Keratinocyte (primary cell): ENCODE measurements at regions not wholly inside any gene's neighbourhood (a gene's known extent, or its start where the extent isn't known, plus 50 kb on each side); places are given as distances from the start of the nearest gene placed in this dataset.
A peak's percentile ranks its signal among the peaks of the same experiment; 100 is the strongest.

ENCODE experiments used
- DNase-seq: peaks from one replicate; pipeline ENCODE4 v3.0.0-alpha.2; 2011; ENCODE audit warnings: low read depth, missing footprints, low spot score
- FAIRE-seq: peaks from 2 replicates; lab custom pipeline; 2011; peaks lifted over from hg19 to GRCh38; lab: Jason Lieb, UNC
- H2AFZ ChIP-seq: 2 replicates; pipeline ENCODE4 v1.6.0; 2012; ENCODE audit warnings: low read length, control low read depth, inconsistent platforms; ENCODE audit not compliant: control insufficient read depth
- H3K27ac ChIP-seq: 2 replicates; pipeline ENCODE4 v1.5.1; 2011; ENCODE audit warnings: low read length; ENCODE audit not compliant: control insufficient read depth, insufficient read depth
- H3K27me3 ChIP-seq: 3 replicates; pipeline ENCODE4 v1.6.0; 2011; ENCODE audit warnings: low read length; ENCODE audit not compliant: control insufficient read depth, insufficient read depth; ENCODE audit errors: extremely low read depth
- H3K36me3 ChIP-seq, 2 experiments: 2 replicates in 1 of 2; 3 replicates in 1 of 2; pipeline ENCODE4 v1.5.1; 2011; ENCODE audit warnings: low read length in 2 of 2, mild to moderate bottlenecking in 1 of 2; ENCODE audit not compliant: control insufficient read depth in 2 of 2, insufficient read depth in 2 of 2; ENCODE audit errors: extremely low read depth in 1 of 2
- H3K4me1 ChIP-seq: 3 replicates; pipeline ENCODE4 v1.5.1; 2011; ENCODE audit warnings: low read length; ENCODE audit not compliant: control insufficient read depth, insufficient read depth; ENCODE audit errors: extremely low read depth
- H3K4me2 ChIP-seq: 3 replicates; pipeline ENCODE4 v1.6.0; 2011; ENCODE audit warnings: low read depth, low read length; ENCODE audit not compliant: control insufficient read depth, insufficient read depth; ENCODE audit errors: extremely low read depth
- H3K4me3 ChIP-seq, 3 experiments: fragments of 200-600 bp in 1 of 3; sonication (generic) in 1 of 3; 2 replicates in 2 of 3; 3 replicates in 1 of 3; pipeline ENCODE4 v1.5.1; 2011 to 2016; ENCODE audit warnings: low read length in 3 of 3, mild to moderate bottlenecking in 3 of 3, control low read depth in 2 of 3, inconsistent platforms in 1 of 3, low read depth in 1 of 3, mixed read lengths in 1 of 3, mixed run types in 1 of 3, moderate library complexity in 1 of 3; ENCODE audit not compliant: control insufficient read depth in 2 of 3, insufficient read depth in 2 of 3; ENCODE audit errors: extremely low read depth in 1 of 3
- H3K79me2 ChIP-seq: 2 replicates; pipeline ENCODE4 v1.6.0; 2012; ENCODE audit warnings: low read length; ENCODE audit not compliant: control insufficient read depth, insufficient read depth
- H3K9ac ChIP-seq: 3 replicates; pipeline ENCODE4 v1.6.0; 2011; ENCODE audit warnings: low read length; ENCODE audit not compliant: control insufficient read depth, insufficient read depth; ENCODE audit errors: extremely low read depth
- H3K9me1 ChIP-seq: 3 replicates; pipeline ENCODE4 v1.6.0; 2011; ENCODE audit warnings: low read length; ENCODE audit not compliant: control insufficient read depth, insufficient read depth; ENCODE audit errors: extremely low read depth
- H3K9me3 ChIP-seq: 2 replicates; pipeline ENCODE4 v1.5.1; 2012; ENCODE audit warnings: low read depth, low read length; ENCODE audit not compliant: control insufficient read depth
- H4K20me1 ChIP-seq: 3 replicates; pipeline ENCODE4 v1.6.0; 2011; ENCODE audit warnings: low read length; ENCODE audit not compliant: control insufficient read depth, insufficient read depth; ENCODE audit errors: extremely low read depth
- CTCF ChIP-seq, 3 experiments: IDR thresholded peaks in 1 of 3; conservative IDR thresholded peaks in 1 of 3; optimal IDR thresholded peaks in 1 of 3; 2 replicates in 2 of 3; 3 replicates in 1 of 3; pipeline versions ENCODE3 to v1.5.1; 2011; ENCODE audit warnings: low read length in 3 of 3, mild to moderate bottlenecking in 3 of 3, moderate library complexity in 2 of 3, control low read depth in 1 of 3, inconsistent platforms in 1 of 3; ENCODE audit not compliant: insufficient read depth in 2 of 3; ENCODE audit errors: extremely low read depth in 1 of 3
- EZH2 ChIP-seq: IDR thresholded peaks from one replicate; pipeline ENCODE4 v1.6.1; 2012; ENCODE audit warnings: inconsistent platforms, mild to moderate bottlenecking, low read length, moderate library complexity
- dilution Hi-C: fragments of 300-500 bp; cut with MboI; formaldehyde crosslinking; loops from one replicate; pipeline ENCODE4 v1.7.0; 2020; ENCODE audit warnings: low sequenced_read_pairs; ENCODE audit not compliant: extremely low pct_ligation_motif_present

- no peak for FAIRE-seq
Measured at GRCh38 chr10:2118201-2118600, 380.9 kb upstream of the ADARB2 start.

GRCh38 chr10:2117641-2118040, 380.3 kb upstream of the ADARB2 start:
- H3K27me3 ChIP-seq: no peaks in the 10 kb centered on the region
- H3K4me3 ChIP-seq: no peak overlapping the region
- FAIRE-seq (peak; percentile 46), DNase-seq (peak; percentile 44)
- no peaks in the 10 kb centered on the region for H3K36me3 ChIP-seq
- no peaks in the 10 kb centered on the region for H4K20me1 ChIP-seq
- no peaks in the 10 kb centered on the region for H3K79me2 ChIP-seq
- H3K9me3 ChIP-seq: peaks cover 20% of the 10 kb centered on the region
- peak overlapping the region; percentile 13 for H3K9ac ChIP-seq
- TF ChIP-seq EZH2 (no peak), CTCF (optimal IDR thresholded peaks at IDR 0.05 in 1 of 3, IDR thresholded peaks at IDR 0.05 in 1 of 3, conservative IDR thresholded peaks at IDR 0.05 in 1 of 3; ENCODE audit: extremely low read depth in 1 of 3, insufficient read depth in 2 of 3, low read length in 3 of 3) (no peak)
- no peaks in the 10 kb centered on the region for H3K9me1 ChIP-seq
- dilution Hi-C loops: no loop called here
- no peak overlapping the region for H3K4me2 ChIP-seq
- H3K27ac ChIP-seq: peak overlapping the region; percentile 72
- H3K4me1 ChIP-seq: peaks cover 28% of the 10 kb centered on the region
- H2AFZ ChIP-seq: no peak overlapping the region

More at GRCh38 chr10:2118201-2118600, 380.9 kb upstream of the ADARB2 start:
- dilution Hi-C loops: no loop called here
- Histone ChIP-seq H3K4me3 (no peak overlapping the region), H3K27ac (peak overlapping the region; percentile 72), H3K36me3 (no peaks in the 10 kb centered on the region), H3K9ac (no peak overlapping the region), H3K27me3 (no peaks in the 10 kb centered on the region), H3K4me2 (no peak overlapping the region), H3K9me1 (no peaks in the 10 kb centered on the region), H2AFZ (no peak overlapping the region), H3K4me1 (peaks cover 28% of the 10 kb centered on the region), H3K79me2 (no peaks in the 10 kb centered on the region), H4K20me1 (no peaks in the 10 kb centered on the region), H3K9me3 (peaks cover 20% of the 10 kb centered on the region)
- no peak for DNase-seq
- TF ChIP-seq CTCF (optimal IDR thresholded peaks at IDR 0.05 in 1 of 3, IDR thresholded peaks at IDR 0.05 in 1 of 3, conservative IDR thresholded peaks at IDR 0.05 in 1 of 3; ENCODE audit: extremely low read depth in 1 of 3, insufficient read depth in 2 of 3, low read length in 3 of 3) (no peak), EZH2 (no peak)
